GM21717 (cell line): ENCODE measurements at regions not wholly inside any gene's neighbourhood (a gene's known extent, or its start where the extent isn't known, plus 50 kb on each side); places are given as distances from the start of the nearest gene placed in this dataset.

ENCODE experiments used
- ATAC-seq: cut with Tn5 transposase; IDR thresholded peaks from one replicate; pipeline ENCODE4 v1.9.1; 2021; ENCODE audit warnings: mild to moderate bottlenecking, moderate library complexity; ENCODE audit not compliant: unreplicated experiment

DNA sequence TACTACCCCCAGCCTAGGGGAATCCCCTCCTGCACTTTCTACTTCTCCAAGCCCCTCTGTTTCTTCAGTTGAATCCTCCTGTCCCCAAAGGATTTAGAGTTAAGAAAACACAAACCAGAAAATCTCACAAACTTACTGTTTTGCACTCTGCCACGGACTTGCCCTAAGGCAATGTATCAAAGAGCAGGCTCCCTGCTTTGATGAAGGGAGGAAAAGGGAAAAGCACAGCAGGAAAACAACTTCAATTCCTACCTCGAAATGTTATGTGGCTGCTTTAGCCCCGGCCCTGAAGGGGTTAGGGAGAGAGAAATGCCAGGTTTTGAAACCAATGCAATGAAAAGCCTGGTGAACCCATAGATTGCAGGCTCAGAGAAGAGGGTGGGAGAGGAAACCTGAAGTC is 254.7 kb downstream of the MAN2A1 start:
- no peak for ATAC-seq

DNA sequence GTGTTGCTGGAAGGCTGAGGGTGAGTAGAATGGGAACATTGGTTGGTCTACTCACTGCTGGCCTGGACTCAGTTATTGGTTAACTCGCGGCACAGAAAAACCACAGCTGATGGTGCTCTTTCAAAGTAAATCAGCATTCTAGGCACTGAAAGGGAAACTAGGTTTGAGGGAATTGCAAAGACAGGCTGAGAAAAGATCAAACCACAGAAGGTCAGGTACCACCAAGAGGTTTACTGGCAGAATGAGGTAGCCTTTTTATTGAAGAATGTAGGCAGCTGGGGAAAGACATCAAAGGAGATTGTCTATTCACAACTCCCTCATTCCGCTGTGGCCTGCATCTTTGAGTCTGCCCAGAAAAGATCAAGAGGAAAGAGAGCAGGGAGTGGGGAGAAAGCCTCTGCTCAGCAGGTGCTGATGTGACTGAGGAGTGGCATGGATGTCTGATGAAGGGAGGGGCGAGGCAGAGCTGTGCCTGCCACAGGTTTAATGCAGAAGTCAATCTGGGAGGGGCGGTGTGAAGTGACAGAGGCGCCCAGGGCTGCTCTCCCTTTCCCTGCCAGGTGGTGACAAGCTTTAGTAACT is 255.5 kb downstream of the MAN2A1 start:
- ATAC-seq = no peak

DNA sequence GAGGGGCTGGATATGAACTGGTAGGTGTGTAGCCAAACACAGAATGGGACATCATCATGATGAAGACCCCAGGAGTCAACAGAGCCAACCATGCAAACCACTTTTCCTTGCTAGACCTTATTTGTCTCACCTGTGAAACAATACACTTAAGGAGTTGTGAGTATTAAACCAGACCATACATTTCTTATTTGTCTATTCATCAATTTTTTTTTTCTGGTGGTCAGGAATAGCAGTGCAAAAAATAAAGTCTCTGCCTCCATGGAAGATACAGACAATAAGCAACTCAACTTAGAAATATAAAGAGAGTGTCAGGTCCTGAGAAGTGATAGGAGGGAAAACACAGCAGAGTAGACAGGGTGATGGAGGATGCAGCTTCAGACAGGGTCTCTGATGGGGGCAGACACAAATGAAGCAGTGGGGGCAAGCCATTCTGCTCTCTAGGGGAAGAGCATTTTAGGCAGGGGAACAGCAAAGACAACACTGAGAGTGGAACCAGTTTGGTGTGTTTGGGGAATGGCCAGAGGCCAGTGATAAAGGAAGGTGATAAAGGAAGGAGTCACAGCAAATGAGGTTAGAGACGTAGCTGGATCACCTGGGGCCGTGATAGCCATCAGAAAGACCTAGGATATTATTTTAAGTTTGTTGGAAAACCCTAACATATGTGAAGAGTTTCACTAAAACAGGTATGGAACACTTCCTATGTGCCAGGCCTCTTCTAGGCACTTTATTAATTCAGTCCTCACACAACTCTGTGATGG is 256.2 kb downstream of the MAN2A1 start:
- ATAC-seq = no peak

DNA sequence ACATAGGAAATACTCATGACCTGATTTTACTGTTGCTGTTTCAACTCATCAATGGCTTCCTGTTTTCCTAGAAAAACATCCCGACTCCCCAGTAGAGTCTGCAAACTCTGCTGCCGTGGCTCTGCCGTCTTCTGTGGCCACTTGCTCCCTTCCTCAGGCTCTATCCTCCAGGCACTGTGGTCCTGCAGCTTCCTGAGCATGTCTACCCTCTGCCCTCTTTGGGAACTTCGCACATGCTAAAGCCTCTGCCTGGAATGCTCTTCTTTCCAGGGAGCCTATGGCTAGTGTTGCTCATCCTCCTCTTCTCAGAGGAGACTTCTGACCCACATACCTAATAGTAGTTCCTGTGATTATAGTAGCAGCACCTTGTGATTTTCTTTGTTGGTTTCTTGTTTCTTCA is 256.9 kb downstream of the MAN2A1 start:
- ATAC-seq = no peak

DNA sequence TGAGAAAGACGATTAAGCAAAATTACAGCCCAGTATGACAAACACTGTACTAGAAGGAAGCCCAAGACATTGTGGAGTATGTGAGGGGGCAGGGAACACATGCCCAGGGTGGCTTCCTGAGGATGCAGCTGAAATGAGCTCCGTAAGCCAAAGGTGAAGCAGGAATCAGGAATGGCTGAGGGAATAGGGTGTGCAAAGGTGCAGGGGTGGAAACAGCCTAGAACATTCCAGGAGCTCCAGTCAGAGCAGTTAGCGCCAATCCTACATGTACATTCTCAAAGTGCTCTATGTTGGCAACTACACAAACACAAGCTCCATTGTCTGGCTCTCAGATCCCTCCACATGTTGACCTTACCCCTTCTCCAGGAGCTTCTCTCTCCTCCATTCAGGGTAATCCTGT is 257.9 kb downstream of the MAN2A1 start:
- ATAC-seq = no peak

DNA sequence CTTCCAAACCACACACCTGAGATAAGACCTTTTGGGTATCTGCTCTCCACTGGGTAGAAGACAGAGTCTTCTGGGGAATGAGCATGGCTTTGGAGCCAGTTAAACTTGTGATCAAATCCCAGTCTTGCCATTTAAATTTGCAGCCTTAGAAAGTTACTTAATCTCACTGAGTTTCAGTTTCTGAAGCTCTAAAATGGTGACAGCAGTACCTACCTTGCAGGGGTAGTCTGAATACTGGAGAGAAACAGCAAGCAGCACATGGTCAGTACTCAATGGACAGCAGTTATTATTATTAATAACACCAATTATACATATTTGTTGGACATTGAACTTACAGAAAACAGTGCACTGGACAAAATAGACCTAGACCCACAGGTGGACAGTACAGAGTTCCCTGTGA is 260.9 kb downstream of the MAN2A1 start:
- no peak for ATAC-seq

DNA sequence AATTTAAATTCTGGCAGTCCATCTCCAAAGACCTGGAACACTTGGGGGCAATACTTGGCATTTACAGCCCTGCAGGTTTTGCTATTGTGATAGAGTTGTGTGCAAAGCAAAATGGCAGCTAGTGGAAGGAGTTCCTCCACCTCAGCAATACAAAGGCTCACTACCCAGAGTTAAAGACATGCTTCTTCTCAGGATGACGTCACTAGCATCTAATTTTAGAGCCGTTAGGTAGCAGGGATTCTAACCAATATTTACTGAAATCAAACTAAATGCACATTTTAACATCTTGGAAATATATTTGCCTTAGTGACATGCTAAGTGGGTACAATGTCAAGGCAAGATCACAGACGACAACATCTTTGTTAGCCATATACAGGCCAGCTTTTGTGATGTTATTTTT is 261.6 kb downstream of the MAN2A1 start:
- no peak for ATAC-seq

DNA sequence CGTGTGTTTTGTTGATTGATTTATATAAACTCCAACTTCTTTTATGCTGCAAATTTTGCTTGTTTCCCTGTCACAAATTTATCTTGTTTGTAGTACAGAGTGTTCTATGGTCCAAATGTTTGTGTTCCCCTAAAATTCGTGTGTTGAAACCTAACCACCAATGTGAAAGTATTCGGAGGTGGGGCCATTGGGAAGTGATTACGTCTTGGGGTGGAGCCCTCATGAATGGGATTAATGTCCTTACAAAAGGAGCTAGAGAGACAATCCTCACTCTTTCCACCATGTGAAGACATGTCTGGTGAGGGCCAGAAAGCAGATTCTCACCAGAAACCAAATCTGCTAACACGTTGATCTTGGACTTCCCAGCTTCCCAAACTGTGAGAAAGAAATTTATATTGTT is 262.0 kb downstream of the MAN2A1 start:
- ATAC-seq = no peak

DNA sequence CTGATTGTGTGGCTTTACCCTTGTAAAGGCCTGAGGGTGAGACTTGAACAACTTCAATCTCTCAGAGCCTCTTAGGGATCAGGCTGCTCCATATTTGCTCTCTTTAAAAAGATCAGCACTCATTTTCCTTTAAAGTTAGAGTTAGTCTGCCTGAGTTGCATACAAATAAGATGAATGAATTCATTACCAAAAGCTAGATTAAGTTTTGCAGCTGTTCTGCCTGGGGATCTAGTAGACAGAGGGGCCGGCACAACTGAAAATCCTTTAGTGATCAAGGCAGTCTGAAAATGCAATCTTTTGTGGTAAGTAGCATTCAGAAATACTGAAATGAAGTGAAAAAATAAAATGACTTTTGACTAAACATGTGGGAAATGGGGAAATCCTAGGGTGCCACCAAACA is 264.0 kb downstream of the MAN2A1 start:
- no peak for ATAC-seq

DNA sequence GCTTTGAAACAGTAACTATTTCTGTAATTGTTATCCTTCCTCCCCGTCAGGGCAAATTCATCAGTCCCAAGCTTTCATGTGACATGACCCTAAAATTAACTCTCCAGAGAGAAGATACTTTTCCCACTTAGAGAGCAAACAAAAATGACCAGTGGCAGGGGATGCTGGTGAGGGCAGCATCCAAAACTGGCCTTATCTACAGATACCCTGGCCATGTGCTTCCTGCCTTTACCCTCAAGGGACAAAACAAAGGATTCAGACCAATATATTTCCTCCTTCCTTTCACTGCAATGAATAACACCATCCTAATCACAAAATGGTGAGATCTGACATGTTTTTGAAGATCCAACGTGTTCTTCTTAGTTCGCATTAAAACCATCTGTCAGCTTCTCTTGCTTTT is 267.2 kb downstream of the MAN2A1 start:
- ATAC-seq = no peak

DNA sequence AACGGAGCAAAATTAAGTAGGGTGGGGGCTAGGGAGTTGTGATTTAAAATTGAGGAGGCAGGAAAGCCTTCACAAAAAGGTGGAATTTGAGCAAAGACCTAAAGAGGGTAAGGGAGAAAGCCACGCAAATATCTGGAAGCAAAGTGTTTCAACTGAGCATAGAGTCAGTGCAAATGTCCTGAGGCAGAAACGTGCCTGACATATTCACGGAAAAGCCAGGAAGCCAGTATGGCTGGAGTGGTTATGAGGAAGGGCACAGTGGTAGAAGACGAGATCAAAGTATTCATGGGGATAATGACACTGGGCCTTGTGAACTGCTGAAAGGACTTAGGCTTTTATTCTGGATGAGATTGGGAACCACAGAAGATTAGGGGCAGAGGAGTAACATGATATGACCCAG is 268.4 kb downstream of the MAN2A1 start:
- no peak for ATAC-seq

DNA sequence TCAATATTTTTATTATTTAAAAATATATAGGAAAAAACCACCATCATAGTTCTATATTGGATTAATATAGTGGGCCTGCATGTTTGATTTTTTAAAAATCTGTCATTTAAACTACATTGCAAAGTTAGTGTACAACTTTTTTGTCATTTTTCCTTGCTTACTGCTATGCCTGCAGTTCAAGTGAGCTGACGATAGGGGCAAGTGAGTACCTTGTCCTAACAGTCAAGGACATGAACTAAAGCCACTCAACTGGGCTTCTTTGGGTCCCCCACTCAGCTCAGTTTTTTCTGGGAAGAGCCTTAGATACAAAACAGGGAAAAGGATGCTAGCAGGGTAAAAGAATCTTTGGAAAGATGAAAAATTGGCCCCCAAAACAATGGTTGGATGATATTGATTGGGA is 269.9 kb downstream of the MAN2A1 start:
- no peak for ATAC-seq

DNA sequence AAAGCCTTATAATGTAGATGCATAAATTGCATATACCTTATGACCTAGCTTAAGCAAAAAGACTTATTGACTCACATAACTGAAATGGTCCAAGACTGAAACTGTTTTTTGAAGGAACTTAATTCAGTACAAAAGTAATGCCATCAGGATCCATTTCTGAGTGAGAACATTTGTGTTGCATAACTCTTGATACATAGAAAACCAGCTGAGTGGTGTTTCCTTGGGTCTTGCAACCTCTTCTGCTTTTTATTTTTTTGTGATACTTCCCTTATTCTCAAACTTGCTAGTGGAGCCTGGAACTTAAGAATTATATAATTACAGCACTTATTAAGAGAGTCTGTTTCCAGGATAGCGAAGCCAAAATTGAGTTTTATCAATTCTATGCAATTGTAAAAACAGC is 272.0 kb downstream of the MAN2A1 start:
- ATAC-seq = no peak

DNA sequence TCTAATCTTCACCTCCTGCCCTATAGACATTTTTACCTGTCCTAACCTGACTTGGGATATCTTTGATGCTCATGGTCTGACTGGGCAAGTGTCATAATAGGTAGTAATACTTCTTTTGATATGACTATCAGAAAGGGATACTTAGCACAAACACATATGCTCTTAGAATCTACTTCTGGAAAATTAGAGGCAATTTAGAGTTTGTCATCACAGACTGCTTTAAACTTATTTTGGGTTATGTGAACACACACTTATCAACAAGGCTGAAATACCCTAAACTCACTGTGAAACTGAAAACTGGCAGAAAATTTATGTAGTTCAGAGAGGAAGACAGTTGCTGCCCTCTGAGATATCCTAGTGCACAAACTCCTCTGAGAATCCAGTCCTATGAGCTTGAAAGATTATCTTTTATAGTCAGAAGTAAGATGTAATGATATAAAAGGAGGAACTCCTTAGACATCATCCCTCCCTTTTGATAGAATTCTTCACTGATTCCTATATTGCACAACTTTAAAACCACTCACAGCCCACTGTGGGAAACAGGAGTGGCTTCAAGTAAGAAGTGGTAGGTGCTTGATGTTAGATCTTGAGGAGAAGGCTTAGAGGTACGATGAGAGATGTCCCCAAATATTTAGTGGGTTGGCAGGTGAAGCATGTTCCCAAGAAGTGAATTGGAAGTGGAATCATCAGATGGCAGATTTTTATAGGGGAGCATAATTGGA is 273.3 kb downstream of the MAN2A1 start:
- ATAC-seq = no peak

DNA sequence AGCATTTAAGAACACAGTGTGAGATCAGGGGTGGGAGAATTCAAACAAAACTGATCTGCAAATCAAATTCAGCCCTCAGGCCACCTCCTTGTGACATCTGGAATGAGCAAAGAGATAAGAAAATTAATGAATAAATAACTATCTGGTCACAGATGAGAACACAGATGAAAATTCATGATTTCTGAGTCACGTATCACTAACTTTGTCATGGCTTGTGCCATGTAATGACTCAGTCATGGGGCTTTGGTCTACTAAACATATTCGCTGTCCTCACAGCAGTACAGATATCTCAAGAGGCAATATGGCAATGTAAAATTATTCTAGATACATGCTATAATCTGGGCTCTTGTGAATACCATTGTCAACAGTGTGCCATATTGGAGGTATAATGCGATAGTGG is 274.4 kb downstream of the MAN2A1 start:
- no peak for ATAC-seq

DNA sequence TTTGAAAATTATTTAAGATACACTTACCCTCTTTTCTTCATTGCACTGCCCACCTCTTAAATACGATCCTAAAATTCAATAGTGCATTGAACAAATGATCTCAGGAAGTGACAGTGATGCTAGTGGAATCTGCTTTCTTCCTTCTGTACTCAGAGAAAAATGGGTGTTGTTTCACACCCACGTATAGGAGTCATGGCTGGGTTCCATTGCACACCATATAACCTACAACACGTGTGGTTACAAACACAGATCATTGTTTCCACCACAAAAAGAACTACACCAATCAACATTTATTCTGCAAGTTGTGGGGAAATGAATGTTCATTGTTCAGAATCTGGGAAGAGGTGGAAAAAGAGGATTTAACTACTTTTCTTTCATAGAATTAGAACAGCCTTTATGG is 275.9 kb downstream of the MAN2A1 start:
- ATAC-seq = no peak

DNA sequence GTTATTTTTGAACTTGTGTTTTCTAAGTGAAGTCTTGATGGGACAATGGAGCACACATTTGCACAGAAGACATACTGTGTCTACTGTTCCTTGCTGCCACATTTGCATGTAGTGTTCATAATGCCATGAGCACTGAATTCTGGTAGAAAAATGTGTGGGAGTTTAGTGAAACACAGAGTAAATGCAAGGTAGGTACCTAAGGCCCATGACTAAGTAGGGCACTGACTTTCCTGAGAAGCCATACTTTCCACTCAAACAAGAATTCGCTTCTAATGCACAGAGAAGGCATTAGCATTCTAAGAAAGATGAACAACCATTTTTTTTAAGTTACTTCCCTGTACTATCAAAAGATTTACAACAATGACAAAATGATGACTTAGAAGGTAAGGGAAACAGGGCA is 282.2 kb downstream of the MAN2A1 start:
- no peak for ATAC-seq

DNA sequence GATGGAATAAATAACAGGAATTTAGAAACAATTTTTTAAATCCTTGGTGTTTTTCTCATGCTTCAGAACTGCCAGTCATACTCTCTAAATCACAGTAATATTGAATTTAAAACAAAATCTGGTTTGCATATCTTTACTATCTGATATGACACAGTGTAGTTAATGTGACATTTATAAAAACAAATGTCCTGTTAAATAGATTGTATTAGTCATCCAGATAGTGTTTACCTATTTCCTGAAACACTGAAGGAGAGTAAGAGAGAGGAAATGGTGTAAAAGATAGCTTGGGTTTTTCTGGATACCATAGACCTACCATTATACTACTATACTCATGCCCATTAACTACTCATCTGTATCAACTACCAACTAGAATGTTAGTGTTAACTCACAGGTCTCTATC is 292.3 kb downstream of the MAN2A1 start:
- ATAC-seq = no peak

DNA sequence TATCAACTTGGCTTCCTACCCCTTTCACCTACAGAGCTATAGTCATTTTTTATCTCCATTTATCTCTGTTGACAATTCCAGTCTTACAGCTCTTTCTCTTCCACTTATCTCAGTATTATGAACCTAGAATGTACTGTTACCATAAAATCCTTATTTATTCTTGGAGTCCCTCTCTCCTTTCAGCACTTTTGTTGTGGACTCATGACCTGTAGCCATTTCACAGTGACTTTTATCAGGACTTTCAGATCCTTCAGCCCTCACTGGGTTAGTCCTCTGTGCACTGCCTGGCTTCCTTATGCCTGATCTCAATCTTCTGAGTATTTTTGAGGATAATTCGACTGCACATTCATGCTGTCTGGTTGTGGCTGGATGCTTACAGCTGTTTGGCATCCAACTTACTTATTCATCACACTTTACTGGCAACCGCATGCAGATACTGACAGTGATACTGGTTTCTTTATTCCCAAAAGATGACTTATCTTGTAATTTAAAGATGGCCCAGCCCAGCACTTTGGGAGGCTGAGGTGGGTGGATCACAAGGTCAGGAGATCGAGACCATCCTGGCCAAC is 293.3 kb downstream of the MAN2A1 start:
- no peak for ATAC-seq

DNA sequence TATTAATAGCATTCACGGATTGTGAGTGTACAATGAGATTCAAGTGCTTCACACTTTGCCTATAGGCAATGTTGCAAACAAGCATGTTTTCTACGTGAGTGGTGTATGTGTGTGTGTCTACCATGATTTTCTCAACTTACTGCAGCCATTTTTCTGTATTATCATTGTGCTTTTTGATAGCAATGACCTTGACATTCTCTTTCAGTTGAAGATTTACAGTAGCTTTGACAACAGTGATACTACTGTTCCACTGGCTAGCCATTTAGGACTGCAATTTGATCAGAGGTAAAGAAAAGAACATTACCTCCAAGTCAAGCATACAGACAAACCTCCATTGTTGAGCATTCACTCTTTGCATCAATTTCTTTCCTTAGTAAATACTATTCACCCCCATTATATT is 297.0 kb downstream of the MAN2A1 start:
- ATAC-seq = no peak

DNA sequence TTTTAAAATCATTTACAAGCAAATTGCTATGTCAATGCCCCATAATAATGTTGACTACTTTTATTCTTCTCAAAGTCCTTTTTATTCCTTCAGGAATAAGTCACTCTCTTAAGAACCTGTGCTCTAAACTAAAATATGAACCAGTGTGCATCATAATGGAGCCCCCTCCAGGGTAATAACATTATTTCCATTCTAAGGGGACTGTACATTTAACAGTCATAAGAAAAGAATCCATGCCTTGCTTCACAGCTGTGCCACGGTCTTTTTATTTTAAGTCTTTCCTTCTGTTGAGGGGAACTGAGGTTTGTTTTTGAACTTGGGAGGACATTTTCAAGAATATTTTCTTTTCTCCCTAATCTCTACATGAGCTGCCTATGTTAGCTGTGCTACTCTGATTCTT is 297.6 kb downstream of the MAN2A1 start:
- no peak for ATAC-seq

DNA sequence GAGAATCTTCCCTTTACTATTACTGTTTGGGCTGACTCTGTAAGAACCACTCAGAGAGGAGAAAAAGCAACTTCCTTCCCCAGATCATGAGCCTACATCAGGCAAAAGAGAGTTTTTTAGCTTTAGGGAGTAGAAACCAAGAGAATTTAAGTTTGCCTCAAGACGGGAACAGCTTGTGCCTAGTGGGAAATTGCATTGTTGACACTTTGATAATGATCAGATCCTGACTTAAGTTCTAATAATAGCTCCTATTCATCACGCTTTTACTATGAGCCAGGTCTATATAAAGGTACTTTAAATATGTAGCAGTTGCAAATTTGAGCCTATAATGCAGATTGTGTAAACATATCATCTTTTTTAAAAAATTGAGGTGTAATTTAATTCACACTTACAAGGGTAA is 298.2 kb downstream of the MAN2A1 start:
- ATAC-seq = no peak
